ENCODE measurements at regions not wholly inside any gene's neighbourhood (a gene's known extent, or its start where the extent isn't known, plus 50 kb on each side); places are given as distances from the start of the nearest gene placed in this dataset.

- TF ChIP-seq EZH2 (IDR thresholded peaks at IDR 0.05; ENCODE audit: insufficient read depth, poor library complexity, severe bottlenecking) (no peak), EZH2phosphoT487 (IDR thresholded peaks at IDR 0.05; ENCODE audit: insufficient read depth, low read depth) (no peak)
These were observed 379.9 kb upstream of the DMAC1 start for GRCh38 chr9:8179381-8180053.
